ENCODE measurements at regions not wholly inside any gene's neighbourhood (a gene's known extent, or its start where the extent isn't known, plus 50 kb on each side); places are given as distances from the start of the nearest gene placed in this dataset.

DNA sequence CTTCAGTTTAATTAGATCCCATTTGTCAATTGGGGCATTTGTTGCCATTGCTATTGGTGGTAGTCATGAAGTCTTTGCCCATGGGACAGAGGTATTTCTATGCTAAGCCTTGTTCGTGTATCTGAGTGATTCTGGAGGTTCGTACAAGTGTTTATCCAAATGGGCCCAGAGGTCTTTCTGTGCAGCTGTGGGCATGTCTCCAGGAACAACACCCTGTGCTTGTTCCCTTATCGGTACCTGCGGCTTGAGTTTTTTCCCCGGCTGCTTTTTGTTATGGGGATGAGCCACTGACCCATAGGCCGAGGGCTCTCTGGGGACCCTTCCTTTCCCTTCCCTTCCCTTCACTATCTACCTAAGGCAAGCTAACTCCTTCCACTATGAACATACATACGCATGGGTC lies 81.4 kb upstream of the WDR1 start:
- TF ChIP-seq, protein P1, sequence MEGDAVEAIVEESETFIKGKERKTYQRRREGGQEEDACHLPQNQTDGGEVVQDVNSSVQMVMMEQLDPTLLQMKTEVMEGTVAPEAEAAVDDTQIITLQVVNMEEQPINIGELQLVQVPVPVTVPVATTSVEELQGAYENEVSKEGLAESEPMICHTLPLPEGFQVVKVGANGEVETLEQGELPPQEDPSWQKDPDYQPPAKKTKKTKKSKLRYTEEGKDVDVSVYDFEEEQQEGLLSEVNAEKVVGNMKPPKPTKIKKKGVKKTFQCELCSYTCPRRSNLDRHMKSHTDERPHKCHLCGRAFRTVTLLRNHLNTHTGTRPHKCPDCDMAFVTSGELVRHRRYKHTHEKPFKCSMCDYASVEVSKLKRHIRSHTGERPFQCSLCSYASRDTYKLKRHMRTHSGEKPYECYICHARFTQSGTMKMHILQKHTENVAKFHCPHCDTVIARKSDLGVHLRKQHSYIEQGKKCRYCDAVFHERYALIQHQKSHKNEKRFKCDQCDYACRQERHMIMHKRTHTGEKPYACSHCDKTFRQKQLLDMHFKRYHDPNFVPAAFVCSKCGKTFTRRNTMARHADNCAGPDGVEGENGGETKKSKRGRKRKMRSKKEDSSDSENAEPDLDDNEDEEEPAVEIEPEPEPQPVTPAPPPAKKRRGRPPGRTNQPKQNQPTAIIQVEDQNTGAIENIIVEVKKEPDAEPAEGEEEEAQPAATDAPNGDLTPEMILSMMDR (IDR thresholded peaks at IDR 0.05 in 8 of 11, conservative IDR thresholded peaks at IDR 0.05 in 3 of 11): no peak
- no peak for TF ChIP-seq POLR2A (IDR thresholded peaks at IDR 0.05)

Data from spleen (tissue), 7 donors.